ENCODE measurements at regions not wholly inside any gene's neighbourhood (a gene's known extent, or its start where the extent isn't known, plus 50 kb on each side); places are given as distances from the start of the nearest gene placed in this dataset.

GRCh38 chr20:50295762-50296449 is 105.3 kb downstream of the CEBPB start:
- Histone ChIP-seq H2AFZ (ENCODE audit: low read length) (no peak overlapping the region), H3K79me2 (ENCODE audit: insufficient read depth, low read length) (no peaks in the 10 kb centered on the region), H3K27me3 (ENCODE audit: insufficient read depth, low read length, poor library complexity, severe bottlenecking) (no peaks in the 10 kb centered on the region), H3K9me2 (replicated peaks; ENCODE audit: low read depth, low read length) (no peaks in the 10 kb centered on the region), H3K4me2 (ENCODE audit: low read depth, low read length, poor library complexity, severe bottlenecking) (no peak overlapping the region), H3K9ac (ENCODE audit: low read depth, low read length, poor library complexity, severe bottlenecking) (no peak overlapping the region), H3K4me3 (ENCODE audit: low read length, poor library complexity, severe bottlenecking) (no peak overlapping the region), H3K4me1 (ENCODE audit: insufficient read depth, low read length, poor library complexity, severe bottlenecking) (peaks cover 16% of the 10 kb centered on the region), H4K20me1 (ENCODE audit: insufficient read depth, low read length, poor library complexity, severe bottlenecking) (no peaks in the 10 kb centered on the region), H3F3A (ENCODE audit: low read depth) (no peaks in the 10 kb centered on the region), H3K9me3 (ENCODE audit: insufficient read depth, low read depth, low read length) (no peaks in the 10 kb centered on the region), H3K36me3 (ENCODE audit: insufficient read depth, low read length) (no peaks in the 10 kb centered on the region)
- no peak for TF ChIP-seq EZH2phosphoT487 (IDR thresholded peaks at IDR 0.05; ENCODE audit: borderline replicate concordance)
- no peak for TF ChIP-seq CTCF (conservative IDR thresholded peaks at IDR 0.05; ENCODE audit: low read length)

DNA sequence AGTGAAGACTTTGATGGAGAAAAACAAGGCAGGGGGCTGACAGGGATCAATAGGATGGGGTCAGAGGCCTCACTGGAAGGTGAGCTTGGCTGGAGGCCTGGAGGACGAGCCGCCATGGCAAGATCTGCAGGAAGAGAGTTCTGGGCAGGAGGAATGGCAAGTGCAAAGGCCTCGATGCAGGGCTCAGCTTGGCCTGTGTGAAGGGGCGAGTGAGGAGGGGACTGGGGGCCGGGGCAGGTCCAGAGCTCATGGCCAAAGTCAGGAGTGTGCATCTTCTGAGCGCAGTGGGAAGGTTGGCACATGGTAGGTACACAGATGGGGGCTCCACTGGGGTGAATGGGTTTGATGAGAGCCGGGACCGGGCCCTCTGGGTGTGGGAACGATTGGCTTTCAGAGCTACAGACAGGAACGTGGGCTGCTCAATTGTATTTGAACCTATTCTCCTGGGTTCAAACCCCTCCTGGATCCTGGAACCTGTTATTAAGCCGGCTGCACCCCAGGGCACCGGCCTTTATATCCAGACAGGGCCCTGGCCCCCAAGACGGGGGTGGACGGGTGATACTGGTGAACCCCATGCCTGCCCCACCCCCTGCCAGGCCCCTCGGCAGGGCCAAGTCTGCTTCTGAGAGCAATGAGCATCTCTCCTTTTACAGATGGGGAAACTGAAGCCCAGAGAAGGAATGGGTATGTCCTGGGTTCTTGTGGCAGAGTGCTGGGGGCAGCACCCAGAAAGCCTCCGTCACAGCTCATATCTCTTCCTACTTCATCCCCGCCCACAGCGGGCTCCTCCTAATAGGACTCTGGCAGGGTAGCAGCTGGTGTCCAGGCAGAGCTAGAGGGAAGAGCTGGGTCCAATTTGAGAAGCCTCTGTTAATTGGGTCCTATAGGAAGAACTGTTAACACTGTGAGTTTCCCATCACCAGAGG is 106.1 kb downstream of the CEBPB start:
- no peaks in the 10 kb centered on the region for H4K20me1 ChIP-seq (ENCODE audit: insufficient read depth, low read length, poor library complexity, severe bottlenecking)
- no peaks in the 10 kb centered on the region for H3K9me3 ChIP-seq (ENCODE audit: insufficient read depth, low read depth, low read length)
- H3K79me2 ChIP-seq (ENCODE audit: insufficient read depth, low read length), result no peaks in the 10 kb centered on the region
- no peaks in the 10 kb centered on the region for H3F3A ChIP-seq (ENCODE audit: low read depth)
- no peak overlapping the region for H2AFZ ChIP-seq (ENCODE audit: low read length)
- peaks cover 16% of the 10 kb centered on the region for H3K4me1 ChIP-seq (ENCODE audit: insufficient read depth, low read length, poor library complexity, severe bottlenecking)
- H3K36me3 ChIP-seq (ENCODE audit: insufficient read depth, low read length), result no peaks in the 10 kb centered on the region
- peak overlapping the region; percentile 4 for H3K4me3 ChIP-seq (ENCODE audit: low read length, poor library complexity, severe bottlenecking)
- no peaks in the 10 kb centered on the region for H3K9me2 ChIP-seq (replicated peaks; ENCODE audit: low read depth, low read length)
- no peak overlapping the region for H3K9ac ChIP-seq (ENCODE audit: low read depth, low read length, poor library complexity, severe bottlenecking)
- TF ChIP-seq EZH2phosphoT487 (IDR thresholded peaks at IDR 0.05; ENCODE audit: borderline replicate concordance) (no peak), CTCF (conservative IDR thresholded peaks at IDR 0.05; ENCODE audit: low read length) (no peak)
- peak overlapping the region; percentile 36 for H3K4me2 ChIP-seq (ENCODE audit: low read depth, low read length, poor library complexity, severe bottlenecking)
- no peaks in the 10 kb centered on the region for H3K27me3 ChIP-seq (ENCODE audit: insufficient read depth, low read length, poor library complexity, severe bottlenecking)

- Histone ChIP-seq H3K36me3 (ENCODE audit: insufficient read depth, low read length) (no peaks in the 10 kb centered on the region), H2AFZ (ENCODE audit: low read length) (no peak overlapping the region), H3F3A (ENCODE audit: low read depth) (no peaks in the 10 kb centered on the region), H3K4me1 (ENCODE audit: insufficient read depth, low read length, poor library complexity, severe bottlenecking) (peaks cover 19% of the 10 kb centered on the region), H3K79me2 (ENCODE audit: insufficient read depth, low read length) (no peaks in the 10 kb centered on the region), H4K20me1 (ENCODE audit: insufficient read depth, low read length, poor library complexity, severe bottlenecking) (no peaks in the 10 kb centered on the region), H3K9ac (ENCODE audit: low read depth, low read length, poor library complexity, severe bottlenecking) (no peak overlapping the region), H3K9me2 (replicated peaks; ENCODE audit: low read depth, low read length) (no peaks in the 10 kb centered on the region), H3K9me3 (ENCODE audit: insufficient read depth, low read depth, low read length) (no peaks in the 10 kb centered on the region), H3K4me3 (ENCODE audit: low read length, poor library complexity, severe bottlenecking) (peak overlapping the region; percentile 4), H3K27me3 (ENCODE audit: insufficient read depth, low read length, poor library complexity, severe bottlenecking) (no peaks in the 10 kb centered on the region), H3K4me2 (ENCODE audit: low read depth, low read length, poor library complexity, severe bottlenecking) (peak overlapping the region; percentile 36)
- no peak for TF ChIP-seq CTCF (conservative IDR thresholded peaks at IDR 0.05; ENCODE audit: low read length)
- TF ChIP-seq EZH2phosphoT487 (IDR thresholded peaks at IDR 0.05; ENCODE audit: borderline replicate concordance), result no peak
These were observed 107.1 kb downstream of the CEBPB start for GRCh38 chr20:50297498-50298376.

Data from Loucy (cell line).